HEK293 (cell line): ENCODE measurements at regions not wholly inside any gene's neighbourhood (a gene's known extent, or its start where the extent isn't known, plus 50 kb on each side); places are given as distances from the start of the nearest gene placed in this dataset.

Source experiments
- CTCF ChIA-PET: fragments of 350-600 bp; formaldehyde crosslinking; extraction: SDS; loops from one replicate; lab custom pipeline; 2021; ENCODE audit warnings: antibody characterized with exemption; lab: Yijun Ruan, JAX
- POLR2A ChIA-PET: fragments of 300-600 bp; formaldehyde crosslinking; extraction: SDS; loops from one replicate; lab custom pipeline; 2020; ENCODE audit warnings: antibody characterized with exemption, inconsistent platforms; lab: Yijun Ruan, JAX
- H3K27ac ChIP-seq: fragments of 200-500 bp; sonication (Bioruptor generic); 2 replicates; pipeline ENCODE4 v1.5.1; 2014; ENCODE audit warnings: low read depth, low read length, control low read depth, inconsistent platforms; ENCODE audit errors: extremely low read depth
- H3K36me3 ChIP-seq, 2 experiments: fragments of 200-500 bp in 1 of 2; sonication (Bioruptor generic) in 1 of 2; 1 replicate in 1 of 2; 2 replicates in 1 of 2; pipeline ENCODE4 v1.5.1; 2014 to 2017; ENCODE audit warnings: inconsistent platforms in 2 of 2, low read length in 2 of 2; ENCODE audit not compliant: control insufficient read depth in 2 of 2, insufficient read depth in 1 of 2
- H3K4me1 ChIP-seq: fragments of 200-500 bp; sonication (Bioruptor generic); 2 replicates; pipeline ENCODE4 v1.5.1; 2014; ENCODE audit warnings: mild to moderate bottlenecking, low read length, inconsistent platforms; ENCODE audit not compliant: control insufficient read depth, insufficient read depth
- H3K4me3 ChIP-seq: 2 replicates; pipeline ENCODE4 v1.5.1; 2011; ENCODE audit warnings: low read depth, mild to moderate bottlenecking, control low read depth, low read length, moderate library complexity
- H3K9me3 ChIP-seq: fragments of 200-500 bp; sonication (Bioruptor generic); 2 replicates; pipeline ENCODE4 v1.5.1; 2014; ENCODE audit warnings: low read depth, low read length, inconsistent platforms; ENCODE audit not compliant: control insufficient read depth, insufficient read depth
- CTCF ChIP-seq: fragments of 450-650 bp; formaldehyde crosslinking; IDR thresholded peaks from 2 replicates; pipeline ENCODE4 v1.5.1; 2016; ENCODE audit warnings: missing biosample characterization, missing genetic modification characterization
- ELK4 ChIP-seq: IDR thresholded peaks from 2 replicates; pipeline ENCODE4 v1.6.1; 2011; ENCODE audit warnings: mild to moderate bottlenecking, low read depth, low read length, borderline replicate concordance
- GFI1B ChIP-seq: fragments of 450-650 bp; formaldehyde crosslinking; IDR thresholded peaks from 2 replicates; pipeline ENCODE4 v1.5.1; 2016; ENCODE audit warnings: missing biosample characterization, missing genetic modification characterization
- GLI4 ChIP-seq: fragments of 450-650 bp; formaldehyde crosslinking; IDR thresholded peaks from 2 replicates; pipeline ENCODE4 v1.5.1; 2016; ENCODE audit warnings: missing biosample characterization, missing genetic modification characterization
- KLF8 ChIP-seq: fragments of 450-650 bp; formaldehyde crosslinking; IDR thresholded peaks from 2 replicates; pipeline ENCODE4 v1.5.1; 2016; ENCODE audit warnings: missing biosample characterization, missing genetic modification characterization
- OSR2 ChIP-seq: fragments of 450-650 bp; formaldehyde crosslinking; IDR thresholded peaks from 2 replicates; pipeline ENCODE4 v1.5.1; 2016; ENCODE audit warnings: missing biosample characterization, missing genetic modification characterization
- SCRT2 ChIP-seq: fragments of 450-650 bp; formaldehyde crosslinking; IDR thresholded peaks from 2 replicates; pipeline ENCODE4 v1.5.1; 2016; ENCODE audit warnings: missing biosample characterization, missing genetic modification characterization
- ZBTB7A ChIP-seq: fragments of 450-650 bp; formaldehyde crosslinking; IDR thresholded peaks from 2 replicates; pipeline ENCODE4 v1.5.1; 2016; ENCODE audit warnings: low read depth, missing biosample characterization, missing genetic modification characterization
- ZFP37 ChIP-seq: fragments of 450-650 bp; formaldehyde crosslinking; IDR thresholded peaks from 2 replicates; pipeline ENCODE4 v1.5.1; 2016; ENCODE audit warnings: missing biosample characterization, missing genetic modification characterization
- ZNF148 ChIP-seq: fragments of 450-650 bp; formaldehyde crosslinking; IDR thresholded peaks from 2 replicates; pipeline ENCODE4 v1.5.0; 2017; ENCODE audit warnings: missing biosample characterization, missing genetic modification characterization, borderline replicate concordance
- ZNF19 ChIP-seq: fragments of 450-650 bp; formaldehyde crosslinking; IDR thresholded peaks from 2 replicates; pipeline ENCODE4; 2016; ENCODE audit warnings: missing biosample characterization, missing genetic modification characterization, low read depth
- ZNF2 ChIP-seq: fragments of 450-650 bp; formaldehyde crosslinking; IDR thresholded peaks from 2 replicates; pipeline ENCODE4 v1.5.1; 2016; ENCODE audit warnings: missing biosample characterization, missing genetic modification characterization
- ZNF510 ChIP-seq: fragments of 450-650 bp; formaldehyde crosslinking; IDR thresholded peaks from 2 replicates; pipeline ENCODE4 v1.5.1; 2018; ENCODE audit warnings: mild to moderate bottlenecking, missing genetic modification characterization, missing biosample characterization; ENCODE audit not compliant: insufficient replicate concordance
- ZNF624 ChIP-seq: fragments of 450-650 bp; formaldehyde crosslinking; IDR thresholded peaks from 2 replicates; pipeline ENCODE4 v1.5.1; 2017; ENCODE audit warnings: missing biosample characterization, missing genetic modification characterization
- ZNF645 ChIP-seq: fragments of 450-650 bp; formaldehyde crosslinking; IDR thresholded peaks from 2 replicates; pipeline ENCODE4; 2016; ENCODE audit warnings: missing biosample characterization, missing genetic modification characterization
- ZNF654 ChIP-seq: fragments of 450-650 bp; formaldehyde crosslinking; IDR thresholded peaks from 2 replicates; pipeline ENCODE4 v1.5.1; 2016; ENCODE audit warnings: low read depth, missing biosample characterization, missing genetic modification characterization
- ZNF658 ChIP-seq: fragments of 450-650 bp; formaldehyde crosslinking; IDR thresholded peaks from 2 replicates; pipeline ENCODE4; 2016; ENCODE audit warnings: missing biosample characterization, missing genetic modification characterization
- ZNF701 ChIP-seq: fragments of 450-650 bp; formaldehyde crosslinking; IDR thresholded peaks from 2 replicates; pipeline ENCODE4 v1.5.1; 2016; ENCODE audit warnings: missing biosample characterization, missing genetic modification characterization
- ZNF768 ChIP-seq: fragments of 450-650 bp; formaldehyde crosslinking; IDR thresholded peaks from 2 replicates; pipeline ENCODE4 v1.5.1; 2018; ENCODE audit warnings: missing biosample characterization, mild to moderate bottlenecking, missing genetic modification characterization
- ZSCAN16 ChIP-seq: fragments of 450-650 bp; formaldehyde crosslinking; IDR thresholded peaks from 2 replicates; pipeline ENCODE4 v1.5.1; 2016; ENCODE audit warnings: missing biosample characterization, missing genetic modification characterization
- TF ChIP-seq, protein P1 (sequence below): fragments of 450-650 bp; IDR thresholded peaks from 2 replicates; pipeline ENCODE4 v1.5.1; 2018; ENCODE audit warnings: missing biosample characterization, missing genetic modification characterization

GRCh38 chr18:37778417-37779165 is 213.0 kb upstream of the CELF4 start:
- H3K9me3 ChIP-seq: no peaks in the 10 kb centered on the region
- no peaks in the 10 kb centered on the region for H3K4me1 ChIP-seq
- H3K36me3 ChIP-seq: no peaks in the 10 kb centered on the region
- POLR2A ChIA-PET: no interaction called here
- TF ChIP-seq GLI4 (tag by site-specific recombination) (no peak), CTCF (peak; percentile 84), ZFP37 (tag by site-specific recombination) (no peak), SCRT2 (tag by site-specific recombination) (0 out of 2 replicates have a peak, but pooled peaks have one; percentile 23), ZNF768 (tag by site-specific recombination) (peak; percentile 80), ZNF654 (tag by site-specific recombination) (peak; percentile 37)
- H3K27ac ChIP-seq: no peak overlapping the region
- CTCF ChIA-PET: interaction anchor here (0.5 to 1.6 kb wide), 21 partner anchors 8 to 1927 kb away, joined by 3 to 14 read pairs (median 3); no protein-coding TSS in a partner anchor
- no peak overlapping the region for H3K4me3 ChIP-seq

DNA sequence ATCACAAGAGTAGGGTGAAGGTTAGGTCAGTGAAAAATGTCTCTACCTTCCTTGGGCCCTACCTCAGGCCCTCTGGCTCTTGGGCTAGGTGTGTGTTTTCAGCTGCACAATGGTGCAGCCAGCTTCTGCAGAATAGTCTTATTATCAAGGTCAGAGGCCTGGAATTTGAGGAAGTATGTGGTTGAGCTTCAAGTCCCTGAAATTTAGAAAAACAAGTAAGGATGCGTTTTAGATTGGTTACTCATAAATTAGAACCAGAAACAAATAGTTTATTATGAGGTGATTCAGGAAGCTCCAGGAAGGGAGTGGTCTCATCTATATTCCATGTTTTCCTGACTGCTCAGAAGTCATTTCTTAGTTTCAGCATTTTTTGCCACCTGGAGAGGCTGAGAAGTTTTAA is 204.2 kb upstream of the CELF4 start:
- ChIA-PET CTCF (interaction anchor here (0.6 to 2.1 kb wide), 3 partner anchors 9 to 1702 kb away, joined by 3 to 12 read pairs (median 4); no protein-coding TSS in a partner anchor), POLR2A (no interaction called here)
- no peaks in the 10 kb centered on the region for H3K4me1 ChIP-seq
- H3K9me3 ChIP-seq: no peaks in the 10 kb centered on the region
- no peak overlapping the region for H3K27ac ChIP-seq
- H3K36me3 ChIP-seq: no peaks in the 10 kb centered on the region
- TF ChIP-seq ZSCAN16 (tag by site-specific recombination) (no peak), KLF8 (no peak), ZBTB7A (no peak), ZNF624 (tag by site-specific recombination) (no peak), ZNF701 (tag by site-specific recombination) (no peak), ZNF19 (tag by site-specific recombination) (no peak), GFI1B (no peak), OSR2 (tag by site-specific recombination) (no peak), ZNF658 (tag by site-specific recombination) (no peak), ZNF645 (no peak), ELK4 (no peak), ZNF510 (no peak), ZNF148 (tag by site-specific recombination) (no peak), ZNF2 (tag by site-specific recombination) (no peak)
- TF ChIP-seq, protein P1, sequence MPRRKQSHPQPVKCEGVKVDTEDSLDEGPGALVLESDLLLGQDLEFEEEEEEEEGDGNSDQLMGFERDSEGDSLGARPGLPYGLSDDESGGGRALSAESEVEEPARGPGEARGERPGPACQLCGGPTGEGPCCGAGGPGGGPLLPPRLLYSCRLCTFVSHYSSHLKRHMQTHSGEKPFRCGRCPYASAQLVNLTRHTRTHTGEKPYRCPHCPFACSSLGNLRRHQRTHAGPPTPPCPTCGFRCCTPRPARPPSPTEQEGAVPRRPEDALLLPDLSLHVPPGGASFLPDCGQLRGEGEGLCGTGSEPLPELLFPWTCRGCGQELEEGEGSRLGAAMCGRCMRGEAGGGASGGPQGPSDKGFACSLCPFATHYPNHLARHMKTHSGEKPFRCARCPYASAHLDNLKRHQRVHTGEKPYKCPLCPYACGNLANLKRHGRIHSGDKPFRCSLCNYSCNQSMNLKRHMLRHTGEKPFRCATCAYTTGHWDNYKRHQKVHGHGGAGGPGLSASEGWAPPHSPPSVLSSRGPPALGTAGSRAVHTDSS (tag by site-specific recombination): no peak
- no peak overlapping the region for H3K4me3 ChIP-seq
